ENCODE measurements at regions not wholly inside any gene's neighbourhood (a gene's known extent, or its start where the extent isn't known, plus 50 kb on each side); places are given as distances from the start of the nearest gene placed in this dataset.

DNA sequence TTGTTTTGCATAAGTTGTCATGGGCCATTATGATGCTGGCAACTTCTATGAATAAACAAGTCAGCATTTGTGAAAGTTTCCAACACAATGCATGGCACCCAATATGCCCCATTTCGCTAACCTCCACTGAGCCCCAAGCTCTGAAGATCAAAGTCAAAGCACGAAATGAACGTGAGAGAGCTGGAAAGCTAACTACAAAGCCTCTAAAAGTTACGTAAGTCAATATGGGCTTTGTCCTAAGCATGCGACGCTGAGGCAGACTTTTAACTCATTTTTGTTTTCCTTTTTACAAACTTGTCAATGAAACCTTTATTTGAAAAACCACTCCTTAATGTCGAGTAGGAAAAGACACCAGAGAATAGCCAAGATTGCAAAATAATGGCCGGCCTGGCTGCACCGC is 131.6 kb upstream of the NUDT7 start:
- H3K4me3 ChIP-seq (replicated peaks; ENCODE audit: low read depth, low read length) = no peak overlapping the region
- TF ChIP-seq, protein P1, sequence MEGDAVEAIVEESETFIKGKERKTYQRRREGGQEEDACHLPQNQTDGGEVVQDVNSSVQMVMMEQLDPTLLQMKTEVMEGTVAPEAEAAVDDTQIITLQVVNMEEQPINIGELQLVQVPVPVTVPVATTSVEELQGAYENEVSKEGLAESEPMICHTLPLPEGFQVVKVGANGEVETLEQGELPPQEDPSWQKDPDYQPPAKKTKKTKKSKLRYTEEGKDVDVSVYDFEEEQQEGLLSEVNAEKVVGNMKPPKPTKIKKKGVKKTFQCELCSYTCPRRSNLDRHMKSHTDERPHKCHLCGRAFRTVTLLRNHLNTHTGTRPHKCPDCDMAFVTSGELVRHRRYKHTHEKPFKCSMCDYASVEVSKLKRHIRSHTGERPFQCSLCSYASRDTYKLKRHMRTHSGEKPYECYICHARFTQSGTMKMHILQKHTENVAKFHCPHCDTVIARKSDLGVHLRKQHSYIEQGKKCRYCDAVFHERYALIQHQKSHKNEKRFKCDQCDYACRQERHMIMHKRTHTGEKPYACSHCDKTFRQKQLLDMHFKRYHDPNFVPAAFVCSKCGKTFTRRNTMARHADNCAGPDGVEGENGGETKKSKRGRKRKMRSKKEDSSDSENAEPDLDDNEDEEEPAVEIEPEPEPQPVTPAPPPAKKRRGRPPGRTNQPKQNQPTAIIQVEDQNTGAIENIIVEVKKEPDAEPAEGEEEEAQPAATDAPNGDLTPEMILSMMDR (IDR thresholded peaks at IDR 0.05; ENCODE audit: low read depth, low read length, missing control alignments) = no peak
- no peak for DNase-seq (ENCODE audit: extremely low read depth, low read depth)

GRCh38 chr16:77591347-77591746 is 131.0 kb upstream of the NUDT7 start:
- DNase-seq (ENCODE audit: extremely low read depth, low read depth) = no peak
- TF ChIP-seq, protein P1 (IDR thresholded peaks at IDR 0.05; ENCODE audit: low read depth, low read length, missing control alignments) = no peak

DNA sequence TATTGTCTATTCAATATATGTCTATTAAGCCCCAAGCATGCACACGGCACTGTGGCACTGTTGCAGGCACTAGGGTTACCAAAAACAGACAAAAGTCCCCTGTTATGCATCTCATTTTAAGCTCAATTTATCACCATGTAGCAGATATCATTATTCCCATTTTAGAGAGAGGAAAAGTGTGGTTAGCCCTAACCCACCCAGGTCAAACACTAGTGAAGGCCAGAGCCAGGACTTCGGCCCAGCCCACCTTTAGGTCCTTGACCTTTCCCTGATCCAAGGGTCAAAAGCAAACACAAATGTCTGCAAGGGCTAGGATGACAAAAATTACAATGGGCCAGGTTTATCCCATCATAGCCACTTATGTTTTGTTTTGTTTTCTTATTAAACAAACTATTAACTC is 130.3 kb upstream of the NUDT7 start:
- TF ChIP-seq, protein P1 (IDR thresholded peaks at IDR 0.05; ENCODE audit: low read depth, low read length, missing control alignments) = no peak
- H3K4me3 ChIP-seq (replicated peaks; ENCODE audit: low read depth, low read length) = no peak overlapping the region
- no peak for DNase-seq (ENCODE audit: extremely low read depth, low read depth)

More at GRCh38 chr16:77591347-77591746, 131.0 kb upstream of the NUDT7 start:
- no peak overlapping the region for H3K4me3 ChIP-seq (replicated peaks; ENCODE audit: low read depth, low read length)

GRCh38 chr16:77594057-77594456 is 128.3 kb upstream of the NUDT7 start:
- no peak overlapping the region for H3K4me3 ChIP-seq (replicated peaks; ENCODE audit: low read depth, low read length)
- TF ChIP-seq, protein P1 (IDR thresholded peaks at IDR 0.05; ENCODE audit: low read depth, low read length, missing control alignments) = no peak

GRCh38 chr16:77594799-77595596 is 127.3 kb upstream of the NUDT7 start:
- no peak for DNase-seq (ENCODE audit: extremely low read depth, low read depth)
- TF ChIP-seq, protein P1 (IDR thresholded peaks at IDR 0.05; ENCODE audit: low read depth, low read length, missing control alignments) = no peak
- H3K4me3 ChIP-seq (replicated peaks; ENCODE audit: low read depth, low read length) = no peak overlapping the region

More at GRCh38 chr16:77594057-77594456, 128.3 kb upstream of the NUDT7 start:
- DNase-seq (ENCODE audit: extremely low read depth, low read depth) = no peak

DNA sequence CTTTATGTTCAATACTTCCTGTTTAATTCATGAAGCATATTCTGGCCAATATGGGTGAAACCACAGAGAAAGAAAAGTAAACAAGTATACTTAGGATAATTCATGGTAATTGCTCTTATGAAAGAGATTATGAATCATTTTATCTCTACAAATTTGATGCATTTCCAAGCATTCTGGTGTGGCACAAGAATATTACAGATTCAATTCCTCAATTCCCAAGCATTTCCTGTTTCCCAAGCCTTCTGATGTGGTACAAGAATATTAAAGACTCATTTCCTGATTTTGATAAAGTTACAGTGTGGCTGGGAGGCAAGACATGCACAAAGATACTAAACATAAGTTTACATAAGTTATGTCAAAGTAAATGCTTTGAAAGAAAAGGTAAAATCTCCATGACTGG is 126.1 kb upstream of the NUDT7 start:
- no peak for DNase-seq (ENCODE audit: extremely low read depth, low read depth)
- TF ChIP-seq, protein P1 (IDR thresholded peaks at IDR 0.05; ENCODE audit: low read depth, low read length, missing control alignments) = no peak
- H3K4me3 ChIP-seq (replicated peaks; ENCODE audit: low read depth, low read length) = no peak overlapping the region

Measured in HFF-Myc (cell line).